B cell (primary cell): ENCODE measurements at regions not wholly inside any gene's neighbourhood (a gene's known extent, or its start where the extent isn't known, plus 50 kb on each side); places are given as distances from the start of the nearest gene placed in this dataset.

Source experiments
- ATAC-seq: fragments of 200-7000 bp; cut with Tn5 transposase; one replicate; pipeline ENCODE4 v1.10.0; 2021; ENCODE audit warnings: low read depth, mild to moderate bottlenecking, moderate number of reproducible peaks, moderate library complexity
- CTCF ChIA-PET: fragments of 350-600 bp; sonication (Branson Sonifier 250); formaldehyde crosslinking; loops from one replicate; lab custom pipeline; 2021; ENCODE audit warnings: antibody characterized with exemption, inconsistent platforms; lab: Charles Lee
- POLR2A ChIA-PET: fragments of 350-600 bp; sonication (Branson Sonifier 250); formaldehyde crosslinking; loops from one replicate; lab custom pipeline; 2021; ENCODE audit warnings: antibody characterized with exemption; lab: Charles Lee
- DNase-seq: peaks from one replicate; pipeline ENCODE4 v3.0.0; 2013
- H2AFZ ChIP-seq: 2 replicates; pipeline ENCODE4 v1.6.1; 2012; ENCODE audit warnings: mild to moderate bottlenecking, low read depth, low read length; ENCODE audit not compliant: insufficient read depth, poor library complexity, severe bottlenecking
- H3K27ac ChIP-seq, 2 donors: 1 replicate in 1 of 2; 2 replicates in 1 of 2; pipeline ENCODE4 v1.5.1; 2012 to 2013; ENCODE audit warnings: low read length in 2 of 2, mild to moderate bottlenecking in 2 of 2, moderate library complexity in 1 of 2
- H3K27me3 ChIP-seq, 4 experiments: fragments of 200-600 bp in 1 of 4; sonication (generic) in 1 of 4; replicated peaks in 1 of 4; 1 replicate in 2 of 4; 2 replicates in 2 of 4; pipeline versions ENCODE4 v1.6.1 to v1.7.0; 2013 to 2016; ENCODE audit warnings: low read length in 3 of 4, mild to moderate bottlenecking in 2 of 4, mixed read lengths in 1 of 4, moderate library complexity in 1 of 4; ENCODE audit not compliant: insufficient read depth in 4 of 4, control insufficient read depth in 3 of 4; ENCODE audit errors: control extremely low read depth in 1 of 4
- H3K36me3 ChIP-seq, 2 experiments: replicated peaks in 1 of 2; 1 replicate in 1 of 2; 2 replicates in 1 of 2; pipeline versions ENCODE4 v1.6.1 to v1.7.1; 2013; ENCODE audit warnings: low read length in 1 of 2; ENCODE audit not compliant: insufficient read depth in 2 of 2, control insufficient read depth in 1 of 2; ENCODE audit errors: control extremely low read depth in 1 of 2, extremely low read depth in 1 of 2
- H3K4me1 ChIP-seq, 2 donors: fragments of 200-600 bp in 1 of 2; sonication (generic) in 1 of 2; 1 replicate in 1 of 2; 2 replicates in 1 of 2; pipeline versions ENCODE4 v1.5.1 to v1.6.1; 2013 to 2017; ENCODE audit warnings: low read length in 2 of 2; ENCODE audit not compliant: control insufficient read depth in 2 of 2, insufficient read depth in 2 of 2
- H3K4me2 ChIP-seq: replicated peaks from 2 replicates; pipeline ENCODE3; 2012; ENCODE audit warnings: mild to moderate bottlenecking, low read depth, low read length; ENCODE audit not compliant: poor library complexity, severe bottlenecking
- H3K4me3 ChIP-seq, 5 experiments: fragments of 200-600 bp in 1 of 5; sonication (generic) in 1 of 5; 1 replicate in 3 of 5; 2 replicates in 2 of 5; pipeline versions ENCODE4 v1.5.1 to v1.7.0; 2011 to 2016; ENCODE audit warnings: low read length in 4 of 5, mild to moderate bottlenecking in 4 of 5, low read depth in 2 of 5, control low read depth in 1 of 5, moderate library complexity in 1 of 5; ENCODE audit not compliant: insufficient read depth in 1 of 5; ENCODE audit errors: control extremely low read depth in 1 of 5, extremely low read depth in 1 of 5
- H3K79me2 ChIP-seq: fragments of 200-600 bp; sonication (generic); one replicate; pipeline ENCODE4 v1.6.0; 2016; ENCODE audit warnings: low read length; ENCODE audit not compliant: control insufficient read depth, insufficient read depth
- H3K9ac ChIP-seq: fragments of 200-600 bp; sonication (generic); 2 replicates; pipeline ENCODE4 v1.6.1; 2017; ENCODE audit warnings: mild to moderate bottlenecking, low read length, moderate library complexity
- H3K9me3 ChIP-seq, 3 donors: one replicate each; pipeline versions ENCODE4 v1.6.1 to v1.7.1; 2013; ENCODE audit warnings: low read length in 2 of 3; ENCODE audit not compliant: control insufficient read depth in 2 of 3, insufficient read depth in 1 of 3; ENCODE audit errors: control extremely low read depth in 1 of 3
- H4K20me1 ChIP-seq: 2 replicates; pipeline ENCODE4 v1.6.0; 2012; ENCODE audit warnings: mild to moderate bottlenecking, low read length; ENCODE audit not compliant: insufficient read depth, control insufficient read depth, poor library complexity, severe bottlenecking
- H3K27ac Mint-ChIP-seq: one replicate; pipeline ENCODE4 v1.8.0; 2021; ENCODE audit warnings: mixed read lengths
- H3K27me3 Mint-ChIP-seq: one replicate; pipeline ENCODE4 v1.8.0; 2021; ENCODE audit warnings: mixed read lengths
- H3K4me1 Mint-ChIP-seq: one replicate; pipeline ENCODE4 v1.8.0; 2021; ENCODE audit warnings: mixed read lengths
- H3K4me3 Mint-ChIP-seq: one replicate; pipeline ENCODE4 v1.8.0; 2021; ENCODE audit warnings: mixed read lengths
- H3K9me3 Mint-ChIP-seq: one replicate; pipeline ENCODE4 v1.8.0; 2022; ENCODE audit warnings: mixed read lengths; ENCODE audit not compliant: insufficient read depth
- CTCF ChIP-seq: fragments of 200-600 bp; IDR thresholded peaks from one replicate; pipeline ENCODE4 v1.8.0; 2022; ENCODE audit warnings: antibody characterized with exemption, mild to moderate bottlenecking
- EZH2 ChIP-seq: IDR thresholded peaks from 2 replicates; pipeline ENCODE4 v1.6.1; 2012; ENCODE audit warnings: borderline replicate concordance, low read depth, mild to moderate bottlenecking, moderate library complexity, low read length; ENCODE audit not compliant: insufficient read depth, poor library complexity, severe bottlenecking
- WGBS: methylation state at CpG from one replicate; pipeline ENCODE4 v1.1.5; 2013; ENCODE audit warnings: missing lambda C conversion rate; ENCODE audit not compliant: insufficient coverage; 5-methylcytosine and 5-hydroxymethylcytosine counted together
- intact Hi-C: fragments of 100-400 bp; cut with micrococcal nuclease; formaldehyde crosslinking; loops from one replicate; pipeline ENCODE4 v1.10.0; 2022

- no peaks in the 10 kb centered on the region for H3K79me2 ChIP-seq
- TF ChIP-seq EZH2 (no peak), CTCF (no peak)
- WGBS: no CpG with 5 or more reads among the region's 2 CpGs
- H3K4me1 ChIP-seq: peaks cover 32 to 38% of the 10 kb centered on the region in 2 donors
- Mint-ChIP-seq H3K4me3 (no peak overlapping the region), H3K4me1 (peaks cover 41% of the 10 kb centered on the region), H3K9me3 (no peaks in the 10 kb centered on the region), H3K27ac (no peak overlapping the region), H3K27me3 (no peaks in the 10 kb centered on the region)
- intact Hi-C loops: loop anchor here (10.0 kb wide), 1 partner anchor 65 kb away; no protein-coding TSS in a partner anchor
- CTCF ChIA-PET: no interaction called here
- no peak overlapping the region for H3K4me3 ChIP-seq
- no peaks in the 10 kb centered on the region for H3K36me3 ChIP-seq
- no peak overlapping the region for H3K27ac ChIP-seq
- H3K9ac ChIP-seq: no peak overlapping the region
- no peak overlapping the region for H2AFZ ChIP-seq
- POLR2A ChIA-PET: no interaction called here
- H3K4me2 ChIP-seq: no peak overlapping the region
- H3K27me3 ChIP-seq: no peaks in the 10 kb centered on the region
- DNase-seq (no peak), ATAC-seq (no peak)
- no peaks in the 10 kb centered on the region for H4K20me1 ChIP-seq
- no peaks in the 10 kb centered on the region for H3K9me3 ChIP-seq
These were observed 157.5 kb upstream of the FGGY start for GRCh38 chr1:59139396-59139795.

GRCh38 chr1:59141267-59141863 is 155.5 kb upstream of the FGGY start:
- DNase-seq (no peak), ATAC-seq (no peak)
- Histone ChIP-seq H4K20me1 (no peaks in the 10 kb centered on the region), H3K9ac (no peak overlapping the region), H3K27me3 (no peaks in the 10 kb centered on the region), H3K79me2 (no peaks in the 10 kb centered on the region), H3K9me3 (no peaks in the 10 kb centered on the region), H3K27ac (no peak overlapping the region), H3K36me3 (no peaks in the 10 kb centered on the region), H3K4me3 (no peak overlapping the region), H3K4me1 (peaks cover 30 to 34% of the 10 kb centered on the region in 2 donors), H2AFZ (no peak overlapping the region), H3K4me2 (no peak overlapping the region)
- intact Hi-C loops: no loop called here
- no peak overlapping the region for H3K4me3 Mint-ChIP-seq
- no peak overlapping the region for H3K27ac Mint-ChIP-seq
- TF ChIP-seq CTCF (no peak), EZH2 (no peak)
- CTCF ChIA-PET: no interaction called here
- peaks cover 36% of the 10 kb centered on the region for H3K4me1 Mint-ChIP-seq
- no peaks in the 10 kb centered on the region for H3K27me3 Mint-ChIP-seq
- WGBS: 73% methylated on average over 3 of the region's 4 CpGs
- H3K9me3 Mint-ChIP-seq: no peaks in the 10 kb centered on the region
- POLR2A ChIA-PET: no interaction called here
